M059J (cell line): ENCODE measurements at regions not wholly inside any gene's neighbourhood (a gene's known extent, or its start where the extent isn't known, plus 50 kb on each side); places are given as distances from the start of the nearest gene placed in this dataset.
"Not testable (repeated sequence)": the region's sequence is repeated elsewhere in the genome, so short reads cannot be mapped to it uniquely, and the experiment has no call there.

Experiments used
- DNase-seq: peaks from one replicate; pipeline ENCODE4 v3.0.0-alpha.2; 2012; ENCODE audit warnings: low read depth

DNA sequence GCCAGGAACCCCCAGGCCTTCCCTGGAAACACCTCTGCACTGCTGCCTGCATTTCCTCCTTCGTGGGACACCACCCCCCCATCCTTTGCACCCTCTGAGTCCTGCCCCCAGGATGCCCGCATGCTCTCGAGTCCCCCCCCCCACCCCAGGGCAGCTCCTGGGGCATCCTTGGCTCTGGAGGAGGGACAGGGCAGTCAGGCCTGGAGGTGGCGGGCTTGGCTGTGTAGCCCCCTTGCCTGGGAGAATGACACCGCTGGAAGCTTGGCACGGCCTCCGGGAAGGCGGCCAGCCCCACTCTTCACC lies 98.9 kb upstream of the GSE1 start:
- no peak for DNase-seq

DNA sequence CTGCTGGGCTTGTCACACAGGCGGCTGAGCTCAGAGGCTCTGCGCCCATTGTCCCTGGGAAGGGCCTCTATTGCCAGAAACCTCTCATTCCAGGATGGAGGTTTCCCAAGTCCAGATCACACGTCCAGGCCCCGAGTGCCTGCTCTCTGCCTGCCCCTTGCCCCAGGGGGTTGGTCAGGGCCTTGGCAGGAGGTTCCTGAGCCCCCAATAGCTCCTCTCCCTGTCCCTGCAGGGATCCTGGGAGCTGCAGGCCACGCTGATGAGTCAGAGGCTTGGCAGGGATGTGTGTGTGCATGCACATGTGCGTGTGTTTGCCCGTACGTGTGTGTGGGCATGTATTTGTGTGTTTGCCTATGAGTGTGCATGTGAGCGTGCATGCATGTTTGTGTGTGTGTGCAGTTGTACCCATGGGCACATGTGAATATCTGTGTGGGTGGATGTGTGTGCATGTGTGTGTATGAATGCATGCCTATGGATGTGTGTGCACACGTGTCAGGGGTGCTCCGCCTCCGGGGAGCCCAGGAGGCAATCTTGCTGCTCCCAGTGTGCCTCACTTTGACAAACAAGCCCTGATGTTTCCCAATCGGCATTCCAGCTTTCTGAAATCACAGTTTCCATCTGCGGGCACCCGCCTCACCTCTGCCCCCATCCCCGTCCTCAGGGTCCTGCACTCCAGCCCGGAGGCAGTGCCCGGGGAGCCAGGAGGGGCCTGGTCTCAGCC lies 98.4 kb upstream of the GSE1 start:
- DNase-seq, result peak; percentile 95

DNA sequence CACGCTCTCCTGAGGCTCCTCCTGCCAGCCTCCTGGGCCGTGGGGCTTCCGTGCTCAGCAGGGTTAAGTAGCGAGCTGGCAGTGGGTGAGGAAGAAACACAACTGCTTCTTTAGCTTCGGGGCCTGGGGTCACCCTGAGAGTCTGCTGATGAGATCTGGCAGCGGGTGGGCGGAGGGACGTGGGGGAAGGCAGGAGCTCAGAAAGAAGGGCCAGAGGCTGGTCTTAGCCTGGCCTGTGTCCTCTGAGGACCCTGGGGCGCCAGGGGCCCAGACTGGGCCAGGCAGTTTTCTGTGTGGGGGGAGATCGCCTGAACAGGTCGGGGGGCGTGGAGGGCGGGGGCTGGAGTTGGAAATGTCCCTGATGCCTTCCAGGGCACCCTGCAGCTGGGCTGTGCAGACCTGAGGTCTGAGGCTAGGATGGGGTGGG lies 97.8 kb upstream of the GSE1 start:
- DNase-seq, result no peak

DNA sequence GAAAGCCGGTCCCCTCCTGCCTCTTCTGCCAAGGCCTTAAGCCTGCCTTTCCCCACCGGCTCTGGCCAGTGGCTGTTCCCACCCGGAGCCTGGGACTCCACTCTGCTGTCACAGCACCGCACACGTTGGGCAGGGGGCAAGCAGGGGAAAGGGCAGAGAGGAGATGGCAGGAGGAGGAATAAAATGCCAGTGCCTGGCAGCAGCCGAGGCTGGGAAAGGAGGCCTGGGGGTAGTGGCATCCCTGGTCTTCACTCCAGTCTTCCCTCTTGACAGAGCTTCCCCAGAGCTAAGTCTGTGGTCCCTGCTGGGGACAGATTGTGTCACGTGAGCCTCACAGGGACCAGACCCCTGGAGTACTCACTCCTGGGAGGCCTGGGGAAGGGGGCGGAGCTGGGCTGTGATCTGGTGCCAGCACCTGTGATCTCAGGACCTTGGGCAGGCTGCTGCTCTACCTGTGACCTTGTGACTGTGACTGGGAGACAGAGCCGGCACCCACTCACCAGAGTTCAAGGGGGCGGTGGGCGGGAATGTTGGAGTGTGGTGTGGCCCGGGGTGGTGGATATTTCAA lies 97.2 kb upstream of the GSE1 start:
- peak; percentile 8 for DNase-seq

DNA sequence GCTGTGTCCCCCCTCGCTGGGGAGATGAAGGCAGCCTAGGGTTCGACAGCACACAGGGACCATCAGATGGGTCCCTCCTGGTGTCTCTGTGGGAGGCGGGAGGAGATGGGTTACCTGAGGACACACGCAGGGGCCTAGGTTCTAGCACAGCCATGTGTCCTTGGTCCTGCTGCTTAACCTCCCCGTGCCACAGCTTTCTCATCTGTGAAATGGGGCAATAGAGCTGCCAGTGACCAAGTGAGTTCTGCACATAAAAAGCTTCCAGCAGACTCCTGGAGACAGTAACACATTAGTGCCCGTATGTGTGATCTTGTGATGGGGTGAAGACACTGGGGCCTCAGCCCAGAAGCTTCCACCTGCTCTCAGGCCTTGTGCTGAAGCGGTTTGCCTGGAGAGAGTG lies 96.0 kb upstream of the GSE1 start:
- no peak for DNase-seq

DNA sequence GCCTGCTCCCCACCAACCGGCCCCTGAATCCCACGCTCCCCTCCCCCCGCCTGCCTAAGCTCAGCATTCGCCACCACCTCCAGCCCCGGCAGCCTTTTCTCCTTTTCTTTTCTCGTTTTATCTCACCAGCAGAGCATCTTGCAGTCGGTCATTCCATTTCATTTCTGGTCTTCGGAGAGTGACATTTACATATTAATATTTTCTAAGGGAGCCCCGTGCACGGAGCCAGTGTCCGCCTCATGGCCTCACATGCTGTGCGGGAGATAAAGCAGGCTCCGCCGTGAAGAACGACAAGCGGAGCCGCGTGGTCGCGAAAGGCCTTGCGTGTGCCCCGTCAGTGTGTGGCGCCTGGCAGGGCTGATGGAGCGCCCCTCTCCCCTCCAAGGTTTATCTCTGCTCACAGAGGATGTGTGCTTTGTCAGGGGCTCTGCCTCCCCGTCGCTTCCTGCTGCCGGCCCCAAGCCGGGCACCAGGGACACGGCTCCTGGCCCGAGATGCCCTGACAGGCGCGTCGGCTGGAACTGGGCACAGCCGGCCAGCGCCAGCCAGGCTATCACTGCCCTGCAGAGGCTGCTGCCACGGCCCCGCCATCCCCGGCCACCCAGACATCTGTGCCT lies 95.5 kb upstream of the GSE1 start:
- no peak for DNase-seq

DNA sequence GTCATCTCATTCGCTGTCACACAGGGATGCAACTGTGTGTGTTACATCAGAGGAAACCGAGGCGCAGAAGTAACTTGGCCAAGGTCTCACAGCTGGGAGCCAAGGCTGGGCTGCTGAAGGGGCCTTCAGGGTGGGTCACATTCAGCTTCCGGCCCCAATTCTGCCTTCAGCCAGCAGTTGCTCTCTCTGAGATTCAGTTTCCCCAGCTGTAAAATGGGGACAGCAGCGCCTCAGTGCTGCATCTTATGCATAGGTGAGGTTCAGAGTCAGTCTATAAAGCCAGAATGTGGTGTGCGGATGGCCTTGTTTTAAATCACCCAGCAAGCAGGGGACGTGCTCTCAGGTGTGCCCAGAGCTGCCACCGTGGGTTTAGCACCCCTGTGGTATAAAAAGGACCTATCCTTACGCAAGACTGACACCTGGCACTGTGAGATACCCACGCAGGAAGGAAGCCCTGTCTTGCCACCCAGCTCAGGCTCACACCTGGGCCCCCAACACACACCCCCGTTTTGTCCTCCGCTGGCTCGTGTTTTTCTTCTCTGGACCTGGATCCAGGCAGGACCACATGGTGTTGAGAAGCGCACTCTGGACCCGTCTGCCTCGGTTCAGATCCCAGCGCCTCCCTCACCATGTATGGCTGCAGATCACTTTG lies 94.6 kb upstream of the GSE1 start:
- no peak for DNase-seq

DNA sequence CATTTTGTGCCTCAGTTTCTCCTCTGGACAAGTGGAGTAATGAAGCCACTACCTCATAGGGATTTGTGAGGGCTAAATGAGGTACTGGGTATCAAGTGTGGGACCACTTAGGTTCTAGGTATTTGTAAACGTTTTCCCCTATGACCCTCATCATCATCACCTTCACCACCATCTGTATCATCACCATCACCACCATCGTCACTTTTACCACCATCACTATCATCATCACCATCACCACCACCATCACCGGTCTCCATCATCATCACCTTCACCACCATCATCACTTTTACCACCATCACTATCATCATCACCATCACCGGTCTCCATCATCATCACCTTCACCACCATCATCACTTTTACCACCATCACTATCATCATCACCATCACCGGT lies 94.1 kb upstream of the GSE1 start:
- not testable (repeated sequence) for DNase-seq

DNA sequence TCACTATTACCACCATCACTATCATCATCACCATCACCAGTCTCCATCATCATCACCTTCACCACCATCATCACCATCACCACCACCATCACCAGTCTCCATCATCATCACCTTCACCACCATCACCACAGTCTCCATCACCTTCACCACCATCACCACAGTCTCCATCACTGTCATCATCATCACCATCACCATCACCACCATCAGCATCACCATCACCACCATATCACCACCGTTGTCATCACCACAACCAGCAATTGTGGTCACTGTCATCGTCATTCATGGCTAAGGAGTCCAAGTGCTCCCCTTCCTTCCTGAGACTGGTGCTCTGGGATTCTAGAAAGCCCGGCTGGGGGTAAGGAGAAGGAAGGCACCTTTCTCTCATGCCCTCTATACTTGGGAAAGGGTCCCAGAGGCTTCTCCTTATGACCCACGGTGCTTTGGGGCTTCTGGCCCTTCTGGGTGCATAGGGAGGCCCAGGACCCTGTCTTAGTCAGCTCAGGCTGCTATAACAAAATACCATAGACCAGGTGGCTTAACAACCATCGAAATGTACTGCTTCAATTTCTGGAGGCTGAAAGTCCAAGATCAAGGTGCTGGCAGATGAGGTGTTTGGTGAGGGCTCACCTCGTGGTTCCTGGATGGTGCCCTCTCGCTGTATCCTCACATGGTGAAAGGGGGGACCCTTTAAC lies 93.4 kb upstream of the GSE1 start:
- no peak for DNase-seq

DNA sequence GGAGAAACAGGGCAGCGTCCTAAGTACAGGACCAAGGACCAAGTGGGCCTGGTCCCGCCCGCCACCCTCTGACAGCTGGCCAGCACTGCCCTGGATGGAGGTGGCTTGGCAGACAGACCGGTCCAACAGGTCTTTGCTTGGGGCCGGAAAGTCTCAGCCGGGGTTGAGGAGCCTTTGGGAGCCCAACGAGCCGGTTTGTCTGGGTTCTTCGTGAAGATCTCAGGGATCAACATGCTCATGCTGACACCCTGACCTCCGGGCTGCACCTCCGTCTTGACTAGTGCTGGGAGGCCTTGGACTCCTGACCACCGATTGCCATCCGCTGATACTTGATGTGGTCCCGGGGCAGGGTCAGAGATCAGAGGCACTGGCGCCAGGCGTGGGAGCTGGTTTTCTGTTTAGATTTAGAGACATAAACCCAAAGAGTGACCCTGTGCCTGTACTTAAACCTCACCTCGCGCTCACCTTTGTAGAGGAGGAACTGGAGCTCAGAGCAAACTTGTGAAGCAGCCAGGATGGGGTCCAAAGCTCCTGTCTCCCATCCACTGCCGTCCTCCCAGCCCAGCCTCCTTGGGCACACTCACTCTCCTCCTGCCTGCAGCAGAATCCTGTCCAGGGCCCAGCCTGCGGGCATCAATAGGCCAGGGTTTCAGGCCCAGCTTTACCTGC lies 92.1 kb upstream of the GSE1 start:
- DNase-seq, result no peak

DNA sequence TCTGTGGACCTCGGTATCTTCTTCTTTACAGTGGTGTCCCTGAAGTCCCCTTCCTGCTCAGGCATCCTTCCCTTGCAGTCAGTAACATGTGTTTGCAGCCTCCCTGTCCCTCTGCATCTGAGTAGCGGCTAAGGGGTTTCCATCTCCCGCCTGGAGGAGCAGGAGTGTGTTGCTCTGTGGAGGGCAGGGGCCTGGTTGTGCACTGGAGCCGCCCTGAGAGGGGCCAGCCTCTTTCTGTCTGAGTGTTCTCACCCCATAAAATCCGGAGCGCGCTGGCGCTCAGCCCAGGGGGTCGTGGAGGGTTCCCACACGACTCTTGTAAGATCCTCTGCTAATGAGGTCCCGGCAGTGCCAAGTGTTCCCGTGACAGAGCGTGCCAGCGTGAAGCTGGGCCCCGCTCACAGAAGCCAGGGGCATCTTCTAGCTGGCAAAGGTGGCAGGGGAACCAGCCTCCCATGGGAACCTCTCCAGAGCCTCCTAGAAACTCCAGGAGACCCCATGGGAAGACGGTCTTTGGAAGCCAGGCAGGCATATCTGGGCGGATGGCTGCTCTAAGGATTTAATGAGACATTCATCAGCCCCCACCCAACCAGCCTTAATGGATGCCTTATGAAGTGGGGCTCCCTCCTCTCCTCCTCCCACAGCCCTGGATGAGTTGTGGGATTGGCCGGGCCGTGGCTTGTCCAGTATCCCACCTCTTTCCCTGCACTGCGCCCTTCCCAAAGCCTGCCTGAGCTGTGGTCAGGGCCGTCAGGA lies 91.4 kb upstream of the GSE1 start:
- no peak for DNase-seq

DNA sequence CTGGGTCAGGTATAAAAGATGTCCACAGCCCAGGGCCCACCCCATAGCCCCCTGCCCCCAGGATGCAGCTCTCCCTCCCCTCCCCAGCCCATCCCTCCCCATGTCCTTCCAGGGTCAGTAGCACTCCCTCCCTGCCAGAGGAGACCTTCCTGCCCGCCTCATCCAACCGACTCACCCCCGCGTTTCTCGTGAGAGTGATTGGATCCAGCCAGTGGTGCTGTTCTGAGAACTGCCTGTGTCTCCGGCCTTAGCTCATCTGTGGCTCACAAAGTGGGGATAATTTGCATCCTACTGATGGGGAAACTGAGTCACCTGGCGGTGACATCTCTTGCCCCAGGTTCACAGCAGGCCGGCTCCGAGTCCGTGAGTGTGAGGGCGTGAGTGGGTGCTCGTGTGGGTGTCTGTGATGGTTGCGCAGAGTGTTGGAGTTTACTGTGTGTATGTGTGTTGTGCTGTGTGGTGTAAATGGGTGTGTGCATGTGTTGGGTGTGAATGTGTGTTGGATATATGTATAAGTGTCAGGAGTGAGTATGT lies 90.7 kb upstream of the GSE1 start:
- DNase-seq, result no peak

DNA sequence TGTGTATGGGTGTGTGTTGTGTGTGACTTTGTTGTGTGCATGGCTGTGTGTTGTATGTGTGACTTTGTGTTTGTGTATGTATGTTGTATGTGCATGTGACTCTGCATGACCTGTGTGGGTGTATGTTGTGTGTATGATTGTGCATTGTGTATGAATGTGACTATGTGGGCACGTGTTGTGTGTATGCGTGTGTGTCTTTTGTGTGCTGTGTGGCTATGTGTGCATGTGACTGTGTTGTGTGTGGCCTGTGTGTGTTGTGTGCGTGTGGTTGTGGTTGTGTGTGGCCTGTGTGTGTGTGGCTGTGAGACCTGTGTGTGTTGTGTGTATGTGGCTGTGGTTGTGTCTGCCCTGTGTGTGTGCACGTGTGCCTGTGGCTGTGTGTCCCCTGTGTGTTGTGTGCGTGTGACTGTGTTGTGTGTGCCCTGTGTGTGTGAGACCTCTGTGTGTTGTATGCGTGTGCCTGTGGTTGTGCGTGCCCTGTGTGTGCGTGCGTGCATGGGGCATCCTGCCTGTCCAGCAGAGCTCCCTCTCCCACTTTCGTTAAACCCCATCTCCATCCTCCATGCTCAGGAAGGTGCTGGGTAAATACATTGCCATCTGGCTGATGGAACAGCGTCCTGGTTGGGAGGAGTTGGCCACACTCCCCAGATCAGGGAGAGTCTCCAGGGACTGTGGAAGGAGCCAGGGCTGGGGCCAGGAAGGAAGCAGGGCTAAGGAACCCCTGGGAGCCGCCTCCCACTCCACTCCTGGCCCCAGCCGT lies 90.1 kb upstream of the GSE1 start:
- DNase-seq, result peak; percentile 68

DNA sequence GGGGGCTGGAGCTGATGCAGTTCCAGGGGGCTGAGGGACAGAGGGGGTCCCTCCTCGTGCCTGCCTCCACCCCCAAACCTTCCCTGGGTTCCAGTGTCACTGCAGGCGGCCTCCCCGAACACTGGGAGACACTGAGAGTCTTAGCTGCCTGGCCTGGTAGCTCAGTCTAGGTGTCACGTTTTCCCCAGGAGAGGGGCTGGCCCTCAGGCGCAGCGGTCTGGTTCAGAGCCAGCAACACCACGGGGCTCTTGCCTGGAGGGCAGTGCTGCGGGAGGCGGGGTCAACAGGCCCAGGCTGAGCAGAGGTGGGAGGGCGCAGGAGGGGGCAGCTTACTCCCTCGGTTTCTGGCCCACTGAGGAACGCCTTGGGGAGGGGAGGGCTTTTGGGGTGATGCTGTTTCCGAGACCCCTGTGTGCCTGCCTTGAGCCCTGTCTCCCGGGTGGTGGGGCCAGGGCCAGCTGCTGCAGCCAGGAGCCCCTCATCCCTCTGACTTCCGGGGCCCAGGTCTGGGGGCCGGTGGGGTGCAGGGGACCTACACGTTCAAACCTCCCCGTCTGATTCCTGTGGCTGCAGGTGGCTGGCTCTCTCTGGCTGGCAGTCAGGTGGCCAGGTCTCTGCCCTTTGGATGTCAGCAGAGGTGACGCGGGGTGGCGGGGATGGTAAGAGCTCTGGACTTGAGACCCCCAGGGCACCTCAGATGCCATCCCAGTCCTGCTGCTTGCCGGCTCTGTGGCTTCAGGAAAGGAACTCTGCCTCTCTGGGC lies 89.3 kb upstream of the GSE1 start:
- DNase-seq, result peak; percentile 71

DNA sequence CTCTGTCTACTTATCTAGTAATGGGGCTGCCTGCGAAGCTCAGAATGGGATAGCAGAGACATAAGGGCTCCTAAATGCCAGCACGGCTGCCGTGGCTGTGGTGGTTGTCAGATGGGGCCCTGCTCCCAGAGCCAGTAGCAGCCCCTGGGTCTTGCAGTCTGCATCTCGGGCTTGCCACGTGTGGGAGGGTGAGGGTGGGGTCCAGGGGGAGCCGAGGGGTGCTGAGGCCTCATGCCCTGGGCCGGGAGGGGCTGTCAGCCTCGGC lies 88.8 kb upstream of the GSE1 start:
- DNase-seq, result peak; percentile 36

DNA sequence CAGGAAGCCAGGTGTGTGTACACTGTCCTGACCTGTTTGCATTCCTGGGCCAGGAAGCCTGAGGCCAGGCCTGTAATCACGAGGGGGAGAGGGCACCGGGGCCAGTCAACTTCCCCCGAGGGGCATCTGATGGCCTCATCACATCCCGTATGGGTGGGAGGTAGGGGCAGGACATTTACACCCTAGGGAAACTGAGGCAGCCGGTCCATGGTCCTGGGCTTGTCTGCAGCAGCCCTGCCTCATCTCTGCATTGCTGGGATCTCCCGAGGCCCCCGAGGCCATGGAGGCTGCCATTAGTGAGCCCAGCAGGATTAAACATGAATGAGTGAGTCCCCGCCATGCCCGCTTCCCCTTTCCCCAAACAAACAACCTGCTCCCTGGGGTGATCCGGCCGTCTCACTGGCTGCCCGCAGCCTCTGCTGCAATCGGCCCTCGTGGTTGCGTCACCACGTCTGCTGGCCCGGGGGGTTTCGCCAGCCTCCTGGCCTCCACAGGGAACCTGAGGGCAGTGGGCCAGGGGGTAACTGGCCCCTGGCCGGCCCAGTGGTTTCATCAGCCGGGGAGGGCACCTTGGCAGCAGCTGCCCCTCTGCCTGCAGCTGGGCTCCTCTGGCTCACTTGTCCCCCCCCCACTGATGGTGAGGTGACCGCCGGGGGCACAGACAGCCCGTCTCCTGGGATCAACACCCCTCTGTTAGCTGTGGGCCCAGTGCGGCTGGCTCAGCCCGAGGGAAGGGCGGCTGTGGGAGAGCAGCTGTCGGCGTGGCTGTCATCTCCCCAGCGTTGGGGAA lies 88.3 kb upstream of the GSE1 start:
- peak; percentile 90 for DNase-seq

DNA sequence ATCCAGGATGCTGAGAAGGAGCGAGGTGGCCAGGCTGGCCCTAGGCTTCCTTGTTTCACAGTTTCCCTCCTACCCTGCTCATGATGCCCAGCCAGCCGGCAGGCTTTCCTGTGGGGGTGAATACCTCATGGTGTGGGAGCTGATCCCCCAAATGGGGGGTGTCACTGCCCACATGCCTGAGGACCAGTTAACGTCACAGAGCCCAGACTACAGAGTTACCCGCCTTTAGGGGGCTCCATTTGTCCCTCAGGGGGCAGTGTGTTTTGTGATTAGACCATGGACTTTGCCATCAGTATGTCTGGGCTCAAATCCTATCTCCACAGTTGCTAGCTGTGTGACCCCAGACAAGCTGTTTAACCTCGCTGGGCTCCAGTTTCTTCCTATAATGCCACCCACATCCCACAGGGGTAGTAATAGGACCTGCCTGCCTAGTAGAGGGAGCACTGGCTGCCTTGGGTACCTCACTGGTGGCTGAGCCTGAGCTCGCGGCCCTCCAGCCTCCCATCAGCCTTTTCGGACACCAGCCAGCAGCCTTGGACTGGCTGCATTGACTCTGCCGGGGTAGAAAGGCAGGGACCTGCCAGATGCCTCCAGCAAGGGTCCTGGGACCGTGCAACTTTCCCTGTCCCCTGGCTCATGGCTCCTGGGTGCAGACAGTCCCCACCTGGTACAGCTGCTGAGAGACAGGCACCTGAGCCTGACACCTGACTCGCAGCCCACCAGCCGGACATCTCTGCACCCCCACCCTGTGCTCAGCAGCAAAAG lies 87.5 kb upstream of the GSE1 start:
- no peak for DNase-seq
